GM21515 (cell line): ENCODE measurements at regions not wholly inside any gene's neighbourhood (a gene's known extent, or its start where the extent isn't known, plus 50 kb on each side); places are given as distances from the start of the nearest gene placed in this dataset.

Experiments
- ATAC-seq: cut with Tn5 transposase; IDR thresholded peaks from one replicate; pipeline ENCODE4 v1.9.1; 2021; ENCODE audit not compliant: unreplicated experiment

GRCh38 chr1:38352869-38353268 is 306.3 kb upstream of the POU3F1 start:
- ATAC-seq, result no peak

DNA sequence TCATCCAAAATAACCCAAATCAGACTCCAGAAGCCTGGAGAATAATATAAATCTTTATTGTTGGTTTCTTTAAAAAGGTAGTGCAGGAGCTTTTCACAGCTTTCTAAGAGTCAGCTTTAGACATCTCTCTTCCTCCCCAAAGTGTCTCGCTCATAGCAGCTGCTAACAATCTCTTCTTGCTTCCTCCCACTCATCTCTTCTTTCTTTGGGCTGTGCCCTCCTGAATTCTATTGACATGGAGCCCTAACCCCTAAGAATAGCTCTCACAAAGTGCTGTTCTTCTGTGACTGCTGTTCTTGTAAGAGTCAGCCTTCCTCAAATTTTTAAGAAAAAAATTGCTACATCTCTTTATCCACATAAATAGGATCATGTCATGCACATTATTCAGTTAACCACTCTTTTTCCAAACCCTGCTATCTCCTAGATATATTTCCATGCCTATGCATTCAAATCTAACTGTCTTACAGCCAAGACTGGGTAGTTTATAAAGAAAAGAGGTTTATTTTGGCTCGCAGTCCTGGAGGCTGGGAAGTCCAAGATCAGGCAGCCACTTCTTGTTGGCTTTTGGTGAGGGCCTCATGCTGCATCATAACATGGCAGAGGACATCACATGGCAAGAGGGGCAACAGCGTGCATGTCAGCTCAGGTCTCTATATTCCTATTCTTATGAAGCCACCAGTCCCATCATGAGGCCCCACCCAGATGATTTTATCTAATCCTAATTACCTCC is 301.0 kb upstream of the POU3F1 start:
- ATAC-seq, result no peak

- ATAC-seq, result no peak
These were observed 298.1 kb upstream of the POU3F1 start for GRCh38 chr1:38344716-38345115.

GRCh38 chr1:38341694-38342093 is 295.1 kb upstream of the POU3F1 start:
- no peak for ATAC-seq

- ATAC-seq, result no peak
These were observed 293.8 kb upstream of the POU3F1 start for GRCh38 chr1:38340409-38340808.

DNA sequence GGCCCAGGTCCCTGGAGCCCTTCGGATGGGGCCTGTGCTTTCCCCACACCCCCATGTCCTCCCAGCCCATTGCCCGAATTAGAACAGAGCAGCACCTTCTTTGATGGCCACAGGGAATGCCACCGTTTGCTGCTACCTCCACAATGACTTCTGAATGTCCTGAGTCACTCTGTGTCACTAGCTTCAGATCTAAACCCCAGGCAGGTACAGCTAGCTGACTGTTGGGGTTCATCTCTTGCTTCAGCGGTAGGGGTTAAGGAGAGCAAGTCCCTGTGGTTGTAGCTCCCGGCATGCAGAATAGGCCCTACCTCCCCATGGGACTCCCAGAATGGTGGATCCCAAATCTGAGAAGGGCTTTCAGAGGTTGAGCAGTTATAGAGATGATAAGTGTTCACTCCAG is 291.1 kb upstream of the POU3F1 start:
- ATAC-seq, result no peak

- no peak for ATAC-seq
These were observed 290.4 kb upstream of the POU3F1 start for GRCh38 chr1:38336961-38337360.

- no peak for ATAC-seq
These were observed 289.8 kb upstream of the POU3F1 start for GRCh38 chr1:38336301-38336923.

GRCh38 chr1:38334930-38335592 is 288.5 kb upstream of the POU3F1 start:
- no peak for ATAC-seq

- no peak for ATAC-seq
These were observed 286.2 kb upstream of the POU3F1 start for GRCh38 chr1:38332649-38333310.

DNA sequence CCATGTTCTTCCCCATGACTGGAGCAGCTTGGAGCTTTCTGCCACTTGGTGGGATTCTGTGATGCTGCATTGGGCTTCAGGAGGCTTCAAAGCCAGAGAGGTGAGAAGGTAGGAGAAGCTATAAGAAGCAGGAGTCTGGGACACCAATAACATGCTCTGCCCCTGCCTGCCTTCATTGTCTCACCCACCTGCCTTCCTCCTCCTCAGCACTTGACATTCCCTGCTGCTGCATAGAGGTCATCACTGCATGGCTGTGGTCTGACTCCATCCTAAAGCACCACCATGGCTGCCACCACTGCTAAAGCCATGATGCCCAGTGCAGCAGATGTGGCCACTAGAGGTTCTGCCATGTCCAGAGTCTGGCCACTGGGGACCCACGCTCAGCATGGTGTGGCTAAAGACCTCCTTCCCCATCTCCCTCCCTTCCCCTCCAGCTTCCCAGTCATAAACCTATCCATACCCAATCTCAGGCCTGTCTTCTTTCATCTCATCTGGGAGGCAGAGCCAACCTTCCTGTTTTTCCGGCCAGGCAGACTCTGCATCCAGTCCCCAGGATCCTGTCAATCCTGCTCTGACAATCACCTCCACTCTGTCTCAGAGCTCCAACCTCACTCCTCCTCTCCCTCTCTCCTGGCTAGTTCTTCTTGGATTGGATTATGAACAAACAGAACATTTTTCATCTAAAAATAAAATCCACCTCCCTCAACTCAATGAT is 285.1 kb upstream of the POU3F1 start:
- ATAC-seq, result no peak

DNA sequence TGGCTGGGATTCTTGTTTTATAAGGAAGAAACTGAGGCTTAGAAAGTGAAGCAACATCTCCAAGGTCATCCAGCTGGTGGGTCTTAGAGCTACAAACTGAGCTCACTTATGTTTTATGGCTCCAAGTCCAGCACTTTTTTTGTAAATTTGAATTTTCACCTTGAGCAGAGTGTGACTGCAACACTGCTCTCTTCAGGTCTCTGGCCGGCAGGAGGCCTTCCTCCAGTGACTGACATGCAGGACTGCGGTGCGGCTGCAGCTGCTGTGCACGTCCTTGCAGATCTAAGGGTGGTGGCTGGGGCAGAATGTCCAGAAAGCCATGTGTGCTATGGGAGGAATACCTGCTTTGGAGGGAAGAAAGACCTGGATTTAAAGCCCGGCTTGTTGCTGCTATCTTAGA is 284.2 kb upstream of the POU3F1 start:
- no peak for ATAC-seq

DNA sequence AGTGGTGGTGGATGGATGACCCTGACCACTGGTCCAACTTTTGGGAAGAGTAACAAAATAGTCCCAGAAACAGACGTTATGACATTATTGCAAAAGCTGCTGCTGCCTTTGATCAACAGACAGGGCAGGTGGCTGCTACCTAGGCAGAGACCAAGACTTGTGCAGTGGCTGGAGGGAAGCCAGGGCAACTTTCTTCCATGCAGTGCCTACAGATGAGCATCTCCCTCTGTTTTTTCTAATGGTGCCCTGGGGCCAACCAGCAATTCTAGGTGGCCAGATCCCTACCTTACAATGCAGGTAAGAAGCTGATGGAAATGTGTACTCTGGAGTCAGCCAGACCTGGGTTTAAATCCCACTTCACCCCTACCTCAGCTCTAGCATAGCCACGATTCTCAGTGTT is 283.1 kb upstream of the POU3F1 start:
- ATAC-seq, result no peak

DNA sequence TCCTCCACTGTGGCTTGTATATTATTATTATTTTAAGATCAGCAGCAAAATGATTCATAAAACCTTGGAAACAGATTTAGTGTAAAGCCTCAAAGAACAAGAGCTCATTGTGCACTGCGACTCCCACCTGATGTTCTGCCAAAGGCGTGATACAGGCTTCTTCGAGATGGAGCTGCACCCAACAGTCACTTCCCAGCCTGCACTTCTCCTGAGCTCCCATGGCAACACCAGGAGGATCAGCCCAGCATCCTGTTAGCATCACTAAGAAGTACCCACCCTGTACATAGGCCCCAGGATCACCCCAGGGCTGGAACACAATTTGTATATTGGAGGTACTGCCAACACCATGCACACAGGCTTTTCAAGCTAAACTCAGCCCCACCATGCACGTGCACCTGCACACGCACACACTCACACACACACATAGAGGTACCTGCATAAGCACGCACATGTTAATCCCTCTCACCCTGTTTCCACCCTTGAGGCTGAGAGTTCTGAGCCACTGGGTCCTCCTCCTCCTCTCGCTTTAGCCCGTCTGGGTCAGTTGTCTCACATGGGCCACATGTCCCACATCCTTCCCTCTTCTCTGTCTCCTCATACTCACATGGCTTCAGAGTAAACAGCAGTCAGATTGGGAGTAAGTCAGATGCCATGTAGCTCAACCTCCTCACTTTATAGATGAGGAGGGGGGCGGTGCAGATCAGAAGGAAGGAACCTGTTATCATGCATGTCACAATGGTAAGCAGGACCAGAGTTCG is 281.9 kb upstream of the POU3F1 start:
- ATAC-seq, result no peak

GRCh38 chr1:38327559-38327973 is 281.0 kb upstream of the POU3F1 start:
- ATAC-seq, result no peak

GRCh38 chr1:38326856-38327255 is 280.3 kb upstream of the POU3F1 start:
- ATAC-seq, result no peak

DNA sequence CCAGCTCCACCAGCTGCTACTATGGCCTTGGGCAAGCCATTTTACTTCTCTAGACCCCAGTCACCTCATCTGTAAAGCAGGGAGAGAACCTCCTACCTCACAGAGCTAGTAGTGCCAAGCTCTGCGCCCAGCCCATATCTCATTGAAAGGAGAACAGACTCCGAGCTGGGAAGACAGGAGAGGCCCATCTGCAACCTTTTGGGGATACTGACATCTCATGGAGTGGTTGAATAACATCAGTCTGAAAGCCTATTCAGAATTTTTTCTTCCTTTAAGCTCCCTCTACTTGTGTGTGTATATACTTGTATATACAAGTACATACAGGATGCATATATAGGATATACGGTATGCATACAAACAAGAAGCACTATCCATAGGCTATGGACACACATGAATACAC is 279.5 kb upstream of the POU3F1 start:
- no peak for ATAC-seq

GRCh38 chr1:38312753-38313152 is 266.2 kb upstream of the POU3F1 start:
- ATAC-seq, result no peak

GRCh38 chr1:38310079-38310478 is 263.5 kb upstream of the POU3F1 start:
- no peak for ATAC-seq

- no peak for ATAC-seq
These were observed 262.2 kb upstream of the POU3F1 start for GRCh38 chr1:38308780-38309179.
